HepG2 (cell line): ENCODE measurements at regions not wholly inside any gene's neighbourhood (a gene's known extent, or its start where the extent isn't known, plus 50 kb on each side); places are given as distances from the start of the nearest gene placed in this dataset.

Source experiments
- ATAC-seq: fragments of 200-7000 bp; cut with Tn5 transposase; 3 replicates; pipeline ENCODE4 v1.9.1; 2020; ENCODE audit warnings: mild to moderate bottlenecking, moderate library complexity
- BruUV-seq: library from RNA; stranded (reverse); fragments of 400-500 nt; replicated peaks from 2 replicates; lab custom pipeline; 2021; lab: Mats Ljungman, UMichigan
- CTCF ChIA-PET: fragments of 300-600 bp; formaldehyde crosslinking; extraction: SDS; loops from one replicate; lab custom pipeline; 2021; ENCODE audit warnings: low total read pairs, inconsistent platforms, low intra/inter-chr PET ratio; lab: Yijun Ruan, JAX
- POLR2A ChIA-PET: fragments of 350-600 bp; sonication (Branson Sonifier 250); formaldehyde crosslinking; loops from one replicate; lab custom pipeline; 2020; ENCODE audit warnings: antibody characterized with exemption, inconsistent platforms; lab: Yijun Ruan, JAX
- DNase-seq: peaks from one replicate; pipeline ENCODE4 v3.0.0-alpha.2; 2015; ENCODE audit warnings: low spot score
- FAIRE-seq: peaks from 3 replicates; lab custom pipeline; 2011; peaks lifted over from hg19 to GRCh38; lab: Jason Lieb, UNC
- H2AFZ ChIP-seq: one replicate; pipeline ENCODE4 v1.6.1; 2011; ENCODE audit warnings: low read length, inconsistent platforms
- H3K27ac ChIP-seq: fragments of 300-600 bp; 3 replicates; pipeline ENCODE4 v1.8.0; 2011; ENCODE audit warnings: mixed run types, mild to moderate bottlenecking, mixed read lengths, low read length, inconsistent platforms; ENCODE audit not compliant: insufficient read depth; ENCODE audit errors: extremely low read length
- H3K27me3 ChIP-seq, 2 experiments: fragments of 200-600 bp in 1 of 2; 2 replicates in 1 of 2; 3 replicates in 1 of 2; pipeline versions ENCODE4 v1.6.0 to v1.8.0; 2011; ENCODE audit warnings: low read length in 2 of 2, mild to moderate bottlenecking in 2 of 2, moderate library complexity in 2 of 2, inconsistent platforms in 1 of 2; ENCODE audit not compliant: insufficient read depth in 2 of 2, control insufficient read depth in 1 of 2
- H3K36me3 ChIP-seq, 2 experiments: fragments of 200-600 bp in 1 of 2; replicated peaks in 1 of 2; 2 replicates in 1 of 2; 3 replicates in 1 of 2; pipeline versions ENCODE4 v1.5.1 to v1.8.0; 2011; ENCODE audit warnings: low read length in 2 of 2, inconsistent platforms in 1 of 2; ENCODE audit not compliant: insufficient read depth in 2 of 2, control insufficient read depth in 1 of 2
- H3K4me1 ChIP-seq: 2 replicates; pipeline ENCODE4 v1.5.1; 2012; ENCODE audit warnings: low read length, inconsistent platforms; ENCODE audit not compliant: insufficient read depth
- H3K4me2 ChIP-seq: 2 replicates; pipeline ENCODE4 v1.6.0; 2011; ENCODE audit warnings: low read depth, low read length, inconsistent platforms
- H3K4me3 ChIP-seq, 3 experiments: fragments of 200-600 bp in 1 of 3; sonication (generic), shearing (Covaris generic) in 1 of 3; replicated peaks in 1 of 3; 2 replicates each; pipeline ENCODE4 v1.5.1; 2011 to 2016; ENCODE audit warnings: low read length in 3 of 3, inconsistent platforms in 2 of 3, low read depth in 2 of 3, mild to moderate bottlenecking in 2 of 3, control low read depth in 1 of 3, mixed read lengths in 1 of 3; ENCODE audit not compliant: insufficient read depth in 1 of 3
- H3K79me2 ChIP-seq: one replicate; pipeline ENCODE4 v1.6.1; 2011; ENCODE audit warnings: low read length, inconsistent platforms; ENCODE audit not compliant: insufficient read depth
- H3K9ac ChIP-seq: 2 replicates; pipeline ENCODE4 v1.6.0; 2011; ENCODE audit warnings: mild to moderate bottlenecking, low read depth, low read length, inconsistent platforms; ENCODE audit not compliant: insufficient read depth
- H3K9me3 ChIP-seq: 2 replicates; pipeline ENCODE4 v1.5.1; 2012; ENCODE audit warnings: mild to moderate bottlenecking, low read length
- H4K20me1 ChIP-seq: 2 replicates; pipeline ENCODE4 v1.6.0; 2011; ENCODE audit warnings: inconsistent platforms, mild to moderate bottlenecking, low read length, moderate library complexity; ENCODE audit not compliant: insufficient read depth
- CENPT ChIP-seq: sonication (generic); formaldehyde crosslinking; IDR thresholded peaks from 2 replicates; pipeline ENCODE4 v1.8.0; 2022; ENCODE audit warnings: low read depth, mild to moderate bottlenecking, moderate library complexity, missing genetic modification reagents
- MZF1 ChIP-seq: sonication (generic); formaldehyde crosslinking; IDR thresholded peaks from 2 replicates; pipeline ENCODE4 v1.8.1; 2023; ENCODE audit warnings: mild to moderate bottlenecking, missing genetic modification reagents, borderline replicate concordance
- NR2F6 ChIP-seq, 2 experiments: IDR thresholded peaks; 2 replicates each; pipeline ENCODE4 v1.6.1; 2016; ENCODE audit warnings: antibody characterized with exemption in 1 of 2, mild to moderate bottlenecking in 1 of 2
- PRPF4 ChIP-seq: fragments of 200-400 bp; formaldehyde crosslinking; IDR thresholded peaks from 2 replicates; pipeline ENCODE4 v1.6.1; 2016; ENCODE audit warnings: low read length, low read depth; ENCODE audit not compliant: poor library complexity, severe bottlenecking
- TOPORS ChIP-seq: sonication (generic); formaldehyde crosslinking; IDR thresholded peaks from 2 replicates; pipeline ENCODE4 v1.8.0; 2023; ENCODE audit warnings: mild to moderate bottlenecking, missing genetic modification reagents
- ZFP36 ChIP-seq: fragments of 150-350 bp; IDR thresholded peaks from 2 replicates; pipeline ENCODE4 v1.6.1; 2018; ENCODE audit warnings: borderline replicate concordance, low read length, low read depth; ENCODE audit not compliant: partially characterized antibody
- ZNF432 ChIP-seq: sonication (generic); formaldehyde crosslinking; IDR thresholded peaks from 2 replicates; pipeline ENCODE4 v1.5.0; 2020; ENCODE audit warnings: missing genetic modification reagents, mild to moderate bottlenecking, borderline replicate concordance
- ZNF570 ChIP-seq: sonication (generic); formaldehyde crosslinking; IDR thresholded peaks from 2 replicates; pipeline ENCODE4 v1.4.0; 2020; ENCODE audit warnings: mild to moderate bottlenecking, missing genetic modification reagents, borderline replicate concordance
- WGBS: methylation state at CpG from one replicate; pipeline ENCODE4 v1.1.6; 2017; ENCODE audit warnings: low lambda C conversion rate; 5-methylcytosine and 5-hydroxymethylcytosine counted together
- in situ Hi-C: cut with HindIII; loops from 2 replicates; pipeline ENCODE4 v1.10.0; 2017; ENCODE audit warnings: low pct_unique_long_range_greater_than_20kb; ENCODE audit not compliant: extremely low pct_ligation_motif_present
- intact Hi-C: fragments of 100-400 bp; cut with micrococcal nuclease; formaldehyde crosslinking; loops from one replicate; pipeline ENCODE4 v1.10.0; 2022; ENCODE audit not compliant: unreplicated experiment
- TF ChIP-seq, protein P1 (sequence below): IDR thresholded peaks from 2 replicates; pipeline ENCODE4 v1.6.1; 2016; ENCODE audit warnings: control low read depth
- TF ChIP-seq, protein P2 (sequence below): sonication (generic); formaldehyde crosslinking; IDR thresholded peaks from 2 replicates; pipeline ENCODE4 v1.4.0; 2020; ENCODE audit warnings: missing genetic modification reagents, mild to moderate bottlenecking, borderline replicate concordance
- TF ChIP-seq, protein P3 (sequence below): sonication (generic); formaldehyde crosslinking; IDR thresholded peaks from 2 replicates; pipeline ENCODE4 v1.5.1; 2020; ENCODE audit warnings: missing genetic modification reagents, mild to moderate bottlenecking, borderline replicate concordance

DNA sequence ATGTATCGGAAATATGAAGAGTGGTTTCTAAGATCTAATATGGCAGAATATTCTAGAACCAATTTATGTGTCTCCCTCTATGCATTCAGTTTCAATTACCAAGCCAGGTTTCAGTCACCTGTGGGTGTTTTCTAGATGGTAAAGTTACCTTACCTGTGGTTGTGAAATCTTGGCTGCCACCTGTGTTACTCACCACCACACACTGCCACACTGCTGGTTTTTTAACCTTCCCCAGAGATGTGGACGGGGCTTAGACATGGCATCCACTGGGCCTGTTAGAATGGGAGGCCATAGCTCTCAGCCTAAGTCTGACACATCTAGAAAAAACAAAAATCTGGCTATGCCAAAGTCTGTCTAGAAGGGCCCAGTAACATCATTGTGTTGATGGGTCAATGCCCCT, 896.5 kb upstream of the PABPC4L start:
- no TSS peak for BruUV-seq
- Histone ChIP-seq H3K27ac (no peak overlapping the region), H3K9me3 (no peaks in the 10 kb centered on the region), H4K20me1 (no peaks in the 10 kb centered on the region), H3K9ac (no peak overlapping the region), H3K79me2 (no peaks in the 10 kb centered on the region), H2AFZ (no peak overlapping the region), H3K27me3 (no peaks in the 10 kb centered on the region), H3K4me1 (no peaks in the 10 kb centered on the region), H3K36me3 (no peaks in the 10 kb centered on the region), H3K4me3 (no peak overlapping the region), H3K4me2 (no peak overlapping the region)
- no peak for DNase-seq
- ChIA-PET POLR2A (no interaction called here), CTCF (no interaction called here)
- TF ChIP-seq, protein P1, sequence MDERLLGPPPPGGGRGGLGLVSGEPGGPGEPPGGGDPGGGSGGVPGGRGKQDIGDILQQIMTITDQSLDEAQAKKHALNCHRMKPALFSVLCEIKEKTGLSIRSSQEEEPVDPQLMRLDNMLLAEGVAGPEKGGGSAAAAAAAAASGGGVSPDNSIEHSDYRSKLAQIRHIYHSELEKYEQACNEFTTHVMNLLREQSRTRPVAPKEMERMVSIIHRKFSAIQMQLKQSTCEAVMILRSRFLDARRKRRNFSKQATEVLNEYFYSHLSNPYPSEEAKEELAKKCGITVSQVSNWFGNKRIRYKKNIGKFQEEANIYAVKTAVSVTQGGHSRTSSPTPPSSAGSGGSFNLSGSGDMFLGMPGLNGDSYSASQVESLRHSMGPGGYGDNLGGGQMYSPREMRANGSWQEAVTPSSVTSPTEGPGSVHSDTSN (CRISPR knock-in tag): no peak
- no peak for TF ChIP-seq CENPT (CRISPR knock-in tag)
- TF ChIP-seq NR2F6 (IDR thresholded peaks at IDR 0.05): no peak
- TF ChIP-seq NR2F6 (CRISPR knock-in tag; IDR thresholded peaks at IDR 0.05): no peak
- TF ChIP-seq, protein P2, sequence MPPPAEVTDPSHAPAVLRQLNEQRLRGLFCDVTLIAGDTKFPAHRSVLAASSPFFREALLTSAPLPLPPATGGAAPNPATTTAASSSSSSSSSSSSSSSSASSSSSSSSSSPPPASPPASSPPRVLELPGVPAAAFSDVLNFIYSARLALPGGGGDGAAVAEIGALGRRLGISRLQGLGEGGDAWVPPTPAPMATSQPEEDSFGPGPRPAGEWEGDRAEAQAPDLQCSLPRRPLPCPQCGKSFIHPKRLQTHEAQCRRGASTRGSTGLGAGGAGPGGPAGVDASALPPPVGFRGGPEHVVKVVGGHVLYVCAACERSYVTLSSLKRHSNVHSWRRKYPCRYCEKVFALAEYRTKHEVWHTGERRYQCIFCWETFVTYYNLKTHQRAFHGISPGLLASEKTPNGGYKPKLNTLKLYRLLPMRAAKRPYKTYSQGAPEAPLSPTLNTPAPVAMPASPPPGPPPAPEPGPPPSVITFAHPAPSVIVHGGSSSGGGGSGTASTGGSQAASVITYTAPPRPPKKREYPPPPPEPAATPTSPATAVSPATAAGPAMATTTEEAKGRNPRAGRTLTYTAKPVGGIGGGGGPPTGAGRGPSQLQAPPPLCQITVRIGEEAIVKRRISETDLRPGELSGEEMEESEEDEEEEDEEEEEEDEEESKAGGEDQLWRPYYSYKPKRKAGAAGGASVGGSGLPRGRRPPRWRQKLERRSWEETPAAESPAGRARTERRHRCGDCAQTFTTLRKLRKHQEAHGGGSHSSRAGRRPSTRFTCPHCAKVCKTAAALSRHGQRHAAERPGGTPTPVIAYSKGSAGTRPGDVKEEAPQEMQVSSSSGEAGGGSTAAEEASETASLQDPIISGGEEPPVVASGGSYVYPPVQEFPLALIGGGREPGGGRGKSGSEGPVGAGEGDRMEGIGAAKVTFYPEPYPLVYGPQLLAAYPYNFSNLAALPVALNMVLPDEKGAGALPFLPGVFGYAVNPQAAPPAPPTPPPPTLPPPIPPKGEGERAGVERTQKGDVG (CRISPR knock-in tag): no peak
- no peak for TF ChIP-seq ZNF432 (CRISPR knock-in tag)
- TF ChIP-seq ZFP36: no peak
- no peak for TF ChIP-seq MZF1 (CRISPR knock-in tag)
- TF ChIP-seq PRPF4: no peak
- TF ChIP-seq TOPORS: no peak
- TF ChIP-seq ZNF570 (CRISPR knock-in tag): no peak
- TF ChIP-seq, protein P3, sequence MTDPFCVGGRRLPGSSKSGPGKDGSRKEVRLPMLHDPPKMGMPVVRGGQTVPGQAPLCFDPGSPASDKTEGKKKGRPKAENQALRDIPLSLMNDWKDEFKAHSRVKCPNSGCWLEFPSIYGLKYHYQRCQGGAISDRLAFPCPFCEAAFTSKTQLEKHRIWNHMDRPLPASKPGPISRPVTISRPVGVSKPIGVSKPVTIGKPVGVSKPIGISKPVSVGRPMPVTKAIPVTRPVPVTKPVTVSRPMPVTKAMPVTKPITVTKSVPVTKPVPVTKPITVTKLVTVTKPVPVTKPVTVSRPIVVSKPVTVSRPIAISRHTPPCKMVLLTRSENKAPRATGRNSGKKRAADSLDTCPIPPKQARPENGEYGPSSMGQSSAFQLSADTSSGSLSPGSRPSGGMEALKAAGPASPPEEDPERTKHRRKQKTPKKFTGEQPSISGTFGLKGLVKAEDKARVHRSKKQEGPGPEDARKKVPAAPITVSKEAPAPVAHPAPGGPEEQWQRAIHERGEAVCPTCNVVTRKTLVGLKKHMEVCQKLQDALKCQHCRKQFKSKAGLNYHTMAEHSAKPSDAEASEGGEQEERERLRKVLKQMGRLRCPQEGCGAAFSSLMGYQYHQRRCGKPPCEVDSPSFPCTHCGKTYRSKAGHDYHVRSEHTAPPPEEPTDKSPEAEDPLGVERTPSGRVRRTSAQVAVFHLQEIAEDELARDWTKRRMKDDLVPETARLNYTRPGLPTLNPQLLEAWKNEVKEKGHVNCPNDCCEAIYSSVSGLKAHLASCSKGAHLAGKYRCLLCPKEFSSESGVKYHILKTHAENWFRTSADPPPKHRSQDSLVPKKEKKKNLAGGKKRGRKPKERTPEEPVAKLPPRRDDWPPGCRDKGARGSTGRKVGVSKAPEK (CRISPR knock-in tag): no peak
- no peak for ATAC-seq
- intact Hi-C loops (no loop called here), in situ Hi-C loops (no loop called here)
- FAIRE-seq: no peak
- WGBS: 52% methylated on average over 2 of the region's 2 CpGs
